ENCODE measurements at regions not wholly inside any gene's neighbourhood (a gene's known extent, or its start where the extent isn't known, plus 50 kb on each side); places are given as distances from the start of the nearest gene placed in this dataset.
"Not testable (repeated sequence)": the region's sequence is repeated elsewhere in the genome, so short reads cannot be mapped to it uniquely, and the experiment has no call there.

DNA sequence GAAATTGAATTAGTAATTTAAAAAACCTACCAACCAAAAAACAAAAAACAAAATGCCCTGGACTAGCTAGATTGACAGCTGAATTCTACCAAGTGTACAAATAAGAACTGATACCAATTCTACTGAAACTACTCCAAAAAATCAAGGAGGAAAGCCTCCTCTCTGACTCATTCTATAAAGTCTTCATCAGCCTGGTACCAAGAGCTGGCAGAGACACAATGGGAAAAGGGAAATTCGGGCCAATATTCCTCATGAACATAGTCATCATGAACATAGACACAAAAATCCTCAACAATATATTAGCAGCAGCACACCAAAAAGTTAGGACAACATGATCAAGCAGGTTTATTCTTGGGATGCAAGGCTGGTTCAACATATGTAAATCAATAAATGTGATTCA is 2667.7 kb upstream of the PCDH20 start:
- H3K4me3 ChIP-seq: no peak overlapping the region
- no peaks in the 10 kb centered on the region for H3K9me3 ChIP-seq
- H3K36me3 ChIP-seq: no peaks in the 10 kb centered on the region
- H3K4me1 ChIP-seq (replicated peaks): no peaks in the 10 kb centered on the region
- TF ChIP-seq POLR2A (IDR thresholded peaks at IDR 0.05): no peak
- TF ChIP-seq, protein P1, sequence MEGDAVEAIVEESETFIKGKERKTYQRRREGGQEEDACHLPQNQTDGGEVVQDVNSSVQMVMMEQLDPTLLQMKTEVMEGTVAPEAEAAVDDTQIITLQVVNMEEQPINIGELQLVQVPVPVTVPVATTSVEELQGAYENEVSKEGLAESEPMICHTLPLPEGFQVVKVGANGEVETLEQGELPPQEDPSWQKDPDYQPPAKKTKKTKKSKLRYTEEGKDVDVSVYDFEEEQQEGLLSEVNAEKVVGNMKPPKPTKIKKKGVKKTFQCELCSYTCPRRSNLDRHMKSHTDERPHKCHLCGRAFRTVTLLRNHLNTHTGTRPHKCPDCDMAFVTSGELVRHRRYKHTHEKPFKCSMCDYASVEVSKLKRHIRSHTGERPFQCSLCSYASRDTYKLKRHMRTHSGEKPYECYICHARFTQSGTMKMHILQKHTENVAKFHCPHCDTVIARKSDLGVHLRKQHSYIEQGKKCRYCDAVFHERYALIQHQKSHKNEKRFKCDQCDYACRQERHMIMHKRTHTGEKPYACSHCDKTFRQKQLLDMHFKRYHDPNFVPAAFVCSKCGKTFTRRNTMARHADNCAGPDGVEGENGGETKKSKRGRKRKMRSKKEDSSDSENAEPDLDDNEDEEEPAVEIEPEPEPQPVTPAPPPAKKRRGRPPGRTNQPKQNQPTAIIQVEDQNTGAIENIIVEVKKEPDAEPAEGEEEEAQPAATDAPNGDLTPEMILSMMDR (IDR thresholded peaks at IDR 0.05): no peak
- TF ChIP-seq POLR2AphosphoS5 (IDR thresholded peaks at IDR 0.05): no peak
- intact Hi-C loops (cut with DNase I): no loop called here
- no peaks in the 10 kb centered on the region for H3K27me3 ChIP-seq (replicated peaks; ENCODE audit: insufficient read depth)
- no peak overlapping the region for H3K27ac ChIP-seq
- WGBS: 74% methylated on average over 1 of the region's 1 CpG
- no peak for DNase-seq (ENCODE audit: low spot score)

DNA sequence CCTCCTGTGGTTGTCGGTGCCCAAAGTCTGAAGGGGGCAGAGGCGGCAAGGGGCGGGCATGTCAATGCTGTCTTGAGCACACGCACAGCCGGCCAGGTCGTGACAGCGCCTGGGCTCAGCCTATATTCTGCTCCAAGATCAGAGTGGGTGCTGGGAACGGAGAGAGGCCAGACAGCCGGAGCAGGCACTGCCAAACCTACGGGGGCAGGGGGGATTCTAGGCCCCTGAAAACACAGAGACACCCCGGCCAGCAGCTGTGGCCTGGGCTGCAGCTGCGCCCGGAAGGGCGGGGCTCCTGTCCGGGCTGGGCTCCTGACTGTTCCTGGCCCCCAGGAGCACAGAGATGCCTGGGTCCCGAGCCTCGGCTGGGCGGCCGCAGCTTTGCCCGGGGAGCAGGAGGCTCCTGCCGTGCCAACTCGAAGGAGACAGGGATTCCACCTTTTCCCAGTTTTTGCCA is 2662.9 kb upstream of the PCDH20 start:
- DNase-seq (ENCODE audit: low spot score): no peak
- H3K36me3 ChIP-seq: no peaks in the 10 kb centered on the region
- H3K9me3 ChIP-seq: no peaks in the 10 kb centered on the region
- intact Hi-C loops (cut with DNase I): no loop called here
- no peaks in the 10 kb centered on the region for H3K4me1 ChIP-seq (replicated peaks)
- H3K4me3 ChIP-seq: no peak overlapping the region
- no peak overlapping the region for H3K27ac ChIP-seq
- no peaks in the 10 kb centered on the region for H3K27me3 ChIP-seq (replicated peaks; ENCODE audit: insufficient read depth)
- TF ChIP-seq, protein P1 (IDR thresholded peaks at IDR 0.05): no peak
- TF ChIP-seq POLR2AphosphoS5 (IDR thresholded peaks at IDR 0.05): no peak
- TF ChIP-seq POLR2A (IDR thresholded peaks at IDR 0.05): no peak
- 95% methylated on average over 22 of the region's 22 CpGs for WGBS

DNA sequence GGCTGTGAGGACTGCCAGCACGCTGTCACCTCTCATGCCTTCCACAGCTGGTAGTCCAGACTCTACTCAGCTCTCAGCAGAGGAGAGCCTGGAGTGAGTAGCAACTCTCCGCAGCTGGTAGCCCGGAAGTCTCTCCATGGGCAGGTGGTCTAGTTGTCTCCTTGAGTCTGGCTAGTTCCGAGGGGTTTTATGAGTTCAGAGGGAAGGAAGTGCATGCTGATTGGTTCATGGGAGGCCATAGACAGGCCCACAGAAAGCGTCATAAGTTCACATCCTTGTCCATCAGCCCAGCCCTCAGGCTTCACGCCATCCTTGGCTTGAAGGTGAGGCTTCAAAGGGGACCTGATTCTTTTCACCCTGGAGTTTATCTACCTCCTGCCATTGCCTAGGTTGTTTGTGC is 2662.4 kb upstream of the PCDH20 start:
- intact Hi-C loops (cut with DNase I): no loop called here
- Histone ChIP-seq H3K27me3 (replicated peaks; ENCODE audit: insufficient read depth) (no peaks in the 10 kb centered on the region), H3K27ac (no peak overlapping the region), H3K9me3 (no peaks in the 10 kb centered on the region), H3K4me3 (no peak overlapping the region), H3K4me1 (replicated peaks) (no peaks in the 10 kb centered on the region), H3K36me3 (no peaks in the 10 kb centered on the region)
- WGBS: 93% methylated on average over 6 of the region's 6 CpGs
- no peak for TF ChIP-seq POLR2A (IDR thresholded peaks at IDR 0.05)
- TF ChIP-seq, protein P1 (IDR thresholded peaks at IDR 0.05): no peak
- no peak for TF ChIP-seq POLR2AphosphoS5 (IDR thresholded peaks at IDR 0.05)
- no peak for DNase-seq (ENCODE audit: low spot score)

DNA sequence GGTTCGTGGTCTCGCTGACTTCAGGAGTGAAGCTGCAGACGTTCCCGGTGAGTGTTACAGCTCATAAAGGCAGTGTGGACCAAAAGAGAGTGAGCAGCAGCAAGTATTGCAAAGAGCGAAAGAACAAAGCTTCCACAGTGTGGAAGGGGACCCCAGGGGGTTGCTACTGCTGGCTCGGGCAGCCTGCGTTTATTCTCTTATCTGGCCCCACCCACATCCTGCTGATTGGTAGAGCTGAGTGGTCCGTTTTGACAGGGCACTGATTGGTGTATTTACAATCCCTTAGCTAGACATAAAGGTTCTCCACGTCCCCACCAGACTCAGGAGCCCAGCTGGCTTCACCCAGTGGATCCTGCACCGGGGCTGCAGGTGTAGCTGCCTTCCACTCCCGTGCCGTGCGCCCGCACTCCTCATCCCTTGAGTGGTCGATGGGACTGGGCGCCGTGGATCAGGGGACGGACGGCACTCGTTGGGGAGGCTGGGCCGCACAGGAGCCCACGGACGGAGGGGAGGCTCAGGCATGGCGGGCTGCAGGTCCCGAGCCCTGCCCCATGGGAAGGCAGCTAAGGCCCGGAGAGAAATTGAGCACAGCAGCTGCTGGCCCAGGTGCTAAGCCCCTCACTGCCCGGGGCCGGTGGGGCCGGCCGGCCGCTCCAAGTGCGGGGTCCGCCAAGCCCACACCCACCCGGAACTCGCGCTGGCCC is 2661.6 kb upstream of the PCDH20 start:
- DNase-seq (ENCODE audit: low spot score); intact Hi-C loops (cut with DNase I); H3K4me1 ChIP-seq (replicated peaks); H3K9me3 ChIP-seq; H3K27ac ChIP-seq; H3K36me3 ChIP-seq; H3K4me3 ChIP-seq; H3K27me3 ChIP-seq (replicated peaks; ENCODE audit: insufficient read depth): not testable (repeated sequence)
- 96% methylated on average over 36 of the region's 36 CpGs for WGBS

DNA sequence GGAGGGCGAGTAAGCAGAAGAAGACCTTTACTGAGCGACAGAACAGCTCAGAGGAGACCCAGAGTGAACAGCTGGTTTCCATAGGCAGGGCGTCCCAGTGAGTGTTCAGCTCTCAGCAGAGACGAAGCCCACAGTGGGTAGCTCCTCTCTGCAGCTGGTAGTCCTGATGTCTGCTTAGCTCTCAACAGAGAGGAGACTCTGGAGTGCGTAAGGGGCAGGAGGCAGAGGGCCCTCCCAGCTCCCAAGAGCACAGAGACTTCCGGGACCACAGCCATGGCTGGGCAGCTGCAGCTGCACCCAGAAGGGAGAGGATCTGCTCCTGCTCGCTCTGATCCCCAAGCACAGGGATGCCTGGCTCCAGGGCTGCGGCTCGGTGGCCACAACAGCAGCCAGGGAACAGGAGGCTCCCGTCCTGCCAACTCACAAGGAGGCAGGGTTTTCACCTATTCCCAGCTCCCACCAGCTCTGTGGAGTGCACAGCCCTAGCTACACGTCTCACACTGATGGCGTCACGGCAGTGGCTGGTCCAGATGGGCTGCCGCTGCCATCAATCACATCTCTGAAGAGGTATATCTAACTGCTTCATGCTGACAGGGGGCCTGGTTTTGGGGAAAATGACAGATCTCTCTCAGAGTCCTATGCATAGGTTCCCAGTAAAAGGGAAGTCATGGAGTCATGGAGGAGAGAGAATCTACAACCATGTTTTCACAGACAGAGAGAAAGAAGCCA is 2660.1 kb upstream of the PCDH20 start:
- Histone ChIP-seq H3K27me3 (replicated peaks; ENCODE audit: insufficient read depth) (no peaks in the 10 kb centered on the region), H3K36me3 (no peaks in the 10 kb centered on the region), H3K4me3 (no peak overlapping the region), H3K4me1 (replicated peaks) (no peaks in the 10 kb centered on the region), H3K9me3 (no peaks in the 10 kb centered on the region), H3K27ac (no peak overlapping the region)
- WGBS: 96% methylated on average over 14 of the region's 14 CpGs
- intact Hi-C loops (cut with DNase I): no loop called here
- DNase-seq (ENCODE audit: low spot score): no peak
- no peak for TF ChIP-seq POLR2A (IDR thresholded peaks at IDR 0.05)
- TF ChIP-seq, protein P1 (IDR thresholded peaks at IDR 0.05): no peak
- no peak for TF ChIP-seq POLR2AphosphoS5 (IDR thresholded peaks at IDR 0.05)

Data from prostate gland (tissue), 2 donors.